RWPE1 (cell line): ENCODE measurements at regions not wholly inside any gene's neighbourhood (a gene's known extent, or its start where the extent isn't known, plus 50 kb on each side); places are given as distances from the start of the nearest gene placed in this dataset.
A peak's percentile ranks its signal among the peaks of the same experiment; 100 is the strongest.

Source experiments
- CTCF ChIA-PET: fragments of 350-600 bp; sonication (Branson Sonifier 250); formaldehyde crosslinking; extraction: SDS; loops from one replicate; lab custom pipeline; 2021; lab: Yijun Ruan, JAX
- POLR2A ChIA-PET: fragments of 400-600 bp; formaldehyde crosslinking; extraction: SDS; loops from one replicate; lab custom pipeline; 2020; ENCODE audit warnings: antibody characterized with exemption; ENCODE audit not compliant: low non-redundant PET; lab: Yijun Ruan, JAX
- DNase-seq: peaks from one replicate; pipeline ENCODE4 v3.0.0; 2012; ENCODE audit warnings: low spot score
- H3K27ac ChIP-seq: fragments of 450-650 bp; 2 replicates; pipeline ENCODE4 v1.5.1; 2017
- CTCF ChIP-seq: fragments of 450-650 bp; conservative IDR thresholded peaks from 2 replicates; pipeline ENCODE4 v1.5.1; 2017; ENCODE audit warnings: low read depth, mild to moderate bottlenecking

- CTCF ChIA-PET, result interaction anchor here (0.6 kb wide), 1 partner anchor 81 kb away, joined by 3 read pairs; no protein-coding TSS in a partner anchor
- no peak for DNase-seq
- TF ChIP-seq CTCF, result no peak
- H3K27ac ChIP-seq, result no peak overlapping the region
- POLR2A ChIA-PET, result no interaction called here
These were observed 93.0 kb upstream of the TMPO start for GRCh38 chr12:98422359-98422758.

- CTCF ChIA-PET, result interaction anchor here (0.6 kb wide), 1 partner anchor 126 kb away, joined by 3 read pairs; no protein-coding TSS in a partner anchor
- H3K27ac ChIP-seq, result no peak overlapping the region
- no peak for TF ChIP-seq CTCF
- POLR2A ChIA-PET, result interaction anchor here (0.6 kb wide), 1 partner anchor 241 kb away, joined by 3 read pairs; no protein-coding TSS in a partner anchor
- DNase-seq, result no peak
These were observed 92.6 kb upstream of the TMPO start for GRCh38 chr12:98422812-98423211.

- ChIA-PET CTCF (no interaction called here), POLR2A (no interaction called here)
- no peak for TF ChIP-seq CTCF
- DNase-seq, result no peak
- peak overlapping the region; percentile 33; the same call in 1 of the 2 replicates for H3K27ac ChIP-seq
These were observed 91.4 kb upstream of the TMPO start for GRCh38 chr12:98423963-98424362.

GRCh38 chr12:98424726-98425401, 90.5 kb upstream of the TMPO start:
- TF ChIP-seq CTCF, result peak; percentile 83
- POLR2A ChIA-PET, result no interaction called here
- H3K27ac ChIP-seq, result no peak overlapping the region
- CTCF ChIA-PET, result interaction anchor here (0.5 to 1.0 kb wide), 6 partner anchors 11 to 1796 kb away, joined by 3 to 4 read pairs (median 3); no protein-coding TSS in a partner anchor
- peak; percentile 86 for DNase-seq

- TF ChIP-seq CTCF, result no peak
- CTCF ChIA-PET, result interaction anchor here (0.7 to 1.0 kb wide), 2 partner anchors 14 to 90 kb away, joined by 3 to 4 read pairs; partner anchors contain the start of gene TMPO
- no peak for DNase-seq
- POLR2A ChIA-PET, result no interaction called here
- no peak overlapping the region for H3K27ac ChIP-seq
These were observed 89.5 kb upstream of the TMPO start for GRCh38 chr12:98425859-98426258.

GRCh38 chr12:98431089-98431488, 84.3 kb upstream of the TMPO start:
- POLR2A ChIA-PET, result no interaction called here
- TF ChIP-seq CTCF, result no peak
- no peak for DNase-seq
- H3K27ac ChIP-seq, result no peak overlapping the region
- CTCF ChIA-PET, result no interaction called here
